ENCODE measurements at regions not wholly inside any gene's neighbourhood (a gene's known extent, or its start where the extent isn't known, plus 50 kb on each side); places are given as distances from the start of the nearest gene placed in this dataset.

GRCh38 chr1:116234429-116234828 lies 123.2 kb downstream of the MAB21L3 start:
- DNase-seq (no peak), ATAC-seq (ENCODE audit: insufficient read depth, low FRiP score) (no peak)
- no peak for TF ChIP-seq CTCF (IDR thresholded peaks at IDR 0.05; ENCODE audit: control extremely low read depth, extremely low read depth)
- Histone ChIP-seq H3K27ac (ENCODE audit: low read depth in 1 of 2, low read length in 1 of 2) (no peak overlapping the region), H3K9ac (ENCODE audit: insufficient read depth in 1 of 2, low read length in 2 of 2) (no peak overlapping the region), H3K27me3 (ENCODE audit: control insufficient read depth in 3 of 3, insufficient read depth in 3 of 3, low read length in 2 of 3) (no peaks in the 10 kb centered on the region), H3K4me1 (ENCODE audit: control insufficient read depth in 5 of 5, insufficient read depth in 5 of 5, low read length in 5 of 5) (peaks cover 0 to 10% (median 0%) of the 10 kb centered on the region in 5 donors), H3K36me3 (ENCODE audit: control insufficient read depth in 4 of 4, insufficient read depth in 4 of 4, low read length in 4 of 4) (no peaks in the 10 kb centered on the region), H3K9me3 (ENCODE audit: control insufficient read depth in 4 of 4, insufficient read depth in 3 of 4, low read length in 3 of 4) (no peaks in the 10 kb centered on the region), H3K4me3 (no peak overlapping the region)
- WGBS, 2 donors = 96 to 98% methylated on average over 5 of the region's 5 CpGs

GRCh38 chr1:116239916-116240315 lies 128.7 kb downstream of the MAB21L3 start:
- Histone ChIP-seq H3K27ac (ENCODE audit: low read depth in 1 of 2, low read length in 1 of 2) (no peak overlapping the region), H3K4me1 (ENCODE audit: control insufficient read depth in 5 of 5, insufficient read depth in 5 of 5, low read length in 5 of 5) (peaks cover 0 to 12% (median 0%) of the 10 kb centered on the region in 5 donors), H3K4me3 (no peak overlapping the region), H3K9ac (ENCODE audit: insufficient read depth in 1 of 2, low read length in 2 of 2) (no peak overlapping the region), H3K36me3 (ENCODE audit: control insufficient read depth in 4 of 4, insufficient read depth in 4 of 4, low read length in 4 of 4) (no peaks in the 10 kb centered on the region), H3K9me3 (ENCODE audit: control insufficient read depth in 4 of 4, insufficient read depth in 3 of 4, low read length in 3 of 4) (no peaks in the 10 kb centered on the region), H3K27me3 (ENCODE audit: control insufficient read depth in 3 of 3, insufficient read depth in 3 of 3, low read length in 2 of 3) (no peaks in the 10 kb centered on the region)
- TF ChIP-seq CTCF (IDR thresholded peaks at IDR 0.05; ENCODE audit: control extremely low read depth, extremely low read depth) = no peak
- DNase-seq (no peak), ATAC-seq (ENCODE audit: insufficient read depth, low FRiP score) (no peak)
- whole genome bisulfite sequencing, 2 donors = 87 to 92% methylated on average over 1 of the region's 1 CpG

- H3K27ac ChIP-seq (ENCODE audit: low read depth in 1 of 2, low read length in 1 of 2) = peak overlapping the region in 1 of 2 donors; percentile 59
- DNase-seq = no peak
- H3K27me3 ChIP-seq (ENCODE audit: control insufficient read depth in 3 of 3, insufficient read depth in 3 of 3, low read length in 2 of 3) = no peaks in the 10 kb centered on the region
- no peak for TF ChIP-seq CTCF (IDR thresholded peaks at IDR 0.05; ENCODE audit: control extremely low read depth, extremely low read depth)
- no peak overlapping the region for H3K9ac ChIP-seq (ENCODE audit: insufficient read depth in 1 of 2, low read length in 2 of 2)
- 49 to 74% methylated on average over 7 of the region's 7 CpGs for WGBS, 2 donors
- peaks cover 0 to 13% (median 0%) of the 10 kb centered on the region in 5 donors for H3K4me1 ChIP-seq (ENCODE audit: control insufficient read depth in 5 of 5, insufficient read depth in 5 of 5, low read length in 5 of 5)
- peak; percentile 28 for ATAC-seq (ENCODE audit: insufficient read depth, low FRiP score)
- no peak overlapping the region for H3K4me3 ChIP-seq
- H3K36me3 ChIP-seq (ENCODE audit: control insufficient read depth in 4 of 4, insufficient read depth in 4 of 4, low read length in 4 of 4) = no peaks in the 10 kb centered on the region
- no peaks in the 10 kb centered on the region for H3K9me3 ChIP-seq (ENCODE audit: control insufficient read depth in 4 of 4, insufficient read depth in 3 of 4, low read length in 3 of 4)
These were observed 130.3 kb upstream of the ATP1A1 start for GRCh38 chr1:116242741-116243140.

Measured in lung (tissue), 11 donors.